IMR-90 (cell line): ENCODE measurements at regions not wholly inside any gene's neighbourhood (a gene's known extent, or its start where the extent isn't known, plus 50 kb on each side); places are given as distances from the start of the nearest gene placed in this dataset.

Source experiments
- ATAC-seq: fragments of 200-7000 bp; cut with Tn5 transposase; 2 replicates; pipeline ENCODE4 v1.9.1; 2020; ENCODE audit warnings: low read depth, mild to moderate bottlenecking, moderate library complexity
- BruUV-seq: library from RNA; stranded (reverse); fragments of 400-500 nt; replicated peaks from 2 replicates; lab custom pipeline; 2021; lab: Mats Ljungman, UMichigan
- CTCF ChIA-PET: fragments of 300-600 bp; formaldehyde crosslinking; extraction: SDS; loops from one replicate; lab custom pipeline; 2021; ENCODE audit warnings: antibody characterized with exemption; lab: Yijun Ruan, JAX
- POLR2A ChIA-PET: fragments of 300-600 bp; sonication (Branson Sonifier 250); formaldehyde crosslinking; loops from one replicate; lab custom pipeline; 2022; ENCODE audit warnings: antibody characterized with exemption; ENCODE audit not compliant: unreplicated experiment; lab: Charles Lee
- DNase-seq: peaks from one replicate; pipeline ENCODE4 v3.0.0; 2013
- H2AFZ ChIP-seq: replicated peaks from 2 replicates; pipeline ENCODE3; 2013; ENCODE audit warnings: low read length, mild to moderate bottlenecking; ENCODE audit not compliant: poor library complexity
- H2AK5ac ChIP-seq: 2 replicates; pipeline ENCODE4 v1.6.1; 2013; ENCODE audit warnings: low read depth, low read length, inconsistent platforms
- H2AK9ac ChIP-seq: replicated peaks from 2 replicates; pipeline ENCODE3; 2013; ENCODE audit warnings: mild to moderate bottlenecking, low read depth, low read length, moderate library complexity; ENCODE audit not compliant: poor library complexity
- H2BK120ac ChIP-seq: 2 replicates; pipeline ENCODE4 v1.6.1; 2013; ENCODE audit warnings: low read depth, low read length, inconsistent platforms
- H2BK15ac ChIP-seq: 3 replicates; pipeline ENCODE4 v1.6.1; 2013; ENCODE audit warnings: low read depth, low read length, inconsistent platforms
- H2BK20ac ChIP-seq: 2 replicates; pipeline ENCODE4 v1.6.1; 2013; ENCODE audit warnings: low read depth, mild to moderate bottlenecking, inconsistent platforms, low read length, moderate library complexity
- H2BK5ac ChIP-seq: 2 replicates; pipeline ENCODE4 v1.6.1; 2013; ENCODE audit warnings: mild to moderate bottlenecking, low read depth, low read length, inconsistent platforms; ENCODE audit not compliant: poor library complexity, severe bottlenecking
- H3K14ac ChIP-seq: replicated peaks from 2 replicates; pipeline ENCODE4 v1.6.1; 2013; ENCODE audit warnings: low read depth, low read length, inconsistent platforms
- H3K18ac ChIP-seq: 2 replicates; pipeline ENCODE4 v1.6.1; 2013; ENCODE audit warnings: low read depth, low read length, control low read depth
- H3K23ac ChIP-seq: 2 replicates; pipeline ENCODE4 v1.6.1; 2013; ENCODE audit warnings: low read depth, low read length, inconsistent platforms
- H3K27ac ChIP-seq: 2 replicates; pipeline ENCODE4 v1.5.1; 2013; ENCODE audit warnings: mild to moderate bottlenecking, control low read depth, low read length; ENCODE audit not compliant: insufficient read depth
- H3K27me3 ChIP-seq: 2 replicates; pipeline ENCODE4 v1.6.1; 2013; ENCODE audit warnings: low read length; ENCODE audit not compliant: control insufficient read depth, insufficient read depth
- H3K36me3 ChIP-seq: 2 replicates; pipeline ENCODE4 v1.6.1; 2013; ENCODE audit warnings: low read length, mixed read lengths; ENCODE audit not compliant: control insufficient read depth, insufficient read depth
- H3K4ac ChIP-seq: 2 replicates; pipeline ENCODE4 v1.6.1; 2013; ENCODE audit warnings: low read depth, low read length, inconsistent platforms
- H3K4me1 ChIP-seq: 2 replicates; pipeline ENCODE4 v1.6.1; 2013; ENCODE audit warnings: low read length, mixed read lengths; ENCODE audit not compliant: control insufficient read depth, insufficient read depth
- H3K4me2 ChIP-seq: 2 replicates; pipeline ENCODE4 v1.6.1; 2013; ENCODE audit warnings: low read depth, mild to moderate bottlenecking, control low read depth, low read length, moderate library complexity
- H3K4me3 ChIP-seq: 2 replicates; pipeline ENCODE4 v1.5.1; 2013; ENCODE audit warnings: low read depth, mild to moderate bottlenecking, control low read depth, low read length, moderate library complexity; ENCODE audit not compliant: insufficient read depth
- H3K56ac ChIP-seq: 2 replicates; pipeline ENCODE4 v1.6.1; 2013; ENCODE audit warnings: low read length, inconsistent platforms; ENCODE audit not compliant: insufficient read depth; ENCODE audit errors: extremely low read depth
- H3K79me1 ChIP-seq, 2 experiments: 2 replicates each; pipeline ENCODE4 v1.6.1; 2013; ENCODE audit warnings: low read length in 2 of 2, inconsistent platforms in 1 of 2, low read depth in 1 of 2
- H3K9ac ChIP-seq: 2 replicates; pipeline ENCODE4 v1.6.1; 2013; ENCODE audit warnings: low read depth, low read length, control low read depth
- H3K9me1 ChIP-seq: 2 replicates; pipeline ENCODE4 v1.6.1; 2013; ENCODE audit warnings: low read length, inconsistent platforms; ENCODE audit not compliant: insufficient read depth
- H3K9me3 ChIP-seq: 2 replicates; pipeline ENCODE4 v1.6.1; 2013; ENCODE audit warnings: low read length; ENCODE audit not compliant: control insufficient read depth, insufficient read depth
- H4K20me1 ChIP-seq: 2 replicates; pipeline ENCODE4 v1.6.1; 2013; ENCODE audit warnings: low read length, inconsistent platforms; ENCODE audit not compliant: insufficient read depth
- H4K5ac ChIP-seq: 2 replicates; pipeline ENCODE4 v1.6.1; 2013; ENCODE audit warnings: mild to moderate bottlenecking, low read depth, low read length, control low read depth
- H4K8ac ChIP-seq, 2 experiments: 2 replicates each; pipeline ENCODE4 v1.6.1; 2013; ENCODE audit warnings: low read depth in 2 of 2, low read length in 2 of 2, control low read depth in 1 of 2, inconsistent platforms in 1 of 2
- H4K91ac ChIP-seq: 2 replicates; pipeline ENCODE4 v1.6.1; 2013; ENCODE audit warnings: low read depth, low read length, inconsistent platforms; ENCODE audit not compliant: insufficient read depth
- CEBPB ChIP-seq: IDR thresholded peaks from 2 replicates; pipeline ENCODE4 v1.6.1; 2012; ENCODE audit warnings: low read depth, low read length, improper control_type of control experiment
- NFE2L2 ChIP-seq: fragments of 150-350 bp; IDR thresholded peaks from 2 replicates; pipeline ENCODE4 v1.6.1; 2016; ENCODE audit warnings: low read depth, mild to moderate bottlenecking, low read length
- WGBS, 2 experiments: methylation state at CpG; one replicate each; pipeline versions ENCODE4 v1.1.5 to v1.1.7; 2013; ENCODE audit warnings: missing lambda C conversion rate in 2 of 2; ENCODE audit not compliant: insufficient read length in 1 of 2; ENCODE audit errors: extremely low coverage in 2 of 2; 5-methylcytosine and 5-hydroxymethylcytosine counted together
- dilution Hi-C: fragments of 300-500 bp; cut with HindIII; formaldehyde crosslinking; loops from one replicate; pipeline ENCODE4 v1.14.3; 2018; ENCODE audit warnings: low sequenced_read_pairs; ENCODE audit not compliant: unreplicated experiment
- in situ Hi-C: fragments of 300-500 bp; cut with MboI; formaldehyde crosslinking; loops from 3 replicates; pipeline ENCODE4 v1.14.3; 2019; ENCODE audit warnings: low sequenced_read_pairs, inconsistent platforms, mixed read lengths
- intact Hi-C: fragments of 100-400 bp; cut with micrococcal nuclease; formaldehyde crosslinking; loops from 2 replicates; pipeline ENCODE4 v1.10.0; 2022

DNA sequence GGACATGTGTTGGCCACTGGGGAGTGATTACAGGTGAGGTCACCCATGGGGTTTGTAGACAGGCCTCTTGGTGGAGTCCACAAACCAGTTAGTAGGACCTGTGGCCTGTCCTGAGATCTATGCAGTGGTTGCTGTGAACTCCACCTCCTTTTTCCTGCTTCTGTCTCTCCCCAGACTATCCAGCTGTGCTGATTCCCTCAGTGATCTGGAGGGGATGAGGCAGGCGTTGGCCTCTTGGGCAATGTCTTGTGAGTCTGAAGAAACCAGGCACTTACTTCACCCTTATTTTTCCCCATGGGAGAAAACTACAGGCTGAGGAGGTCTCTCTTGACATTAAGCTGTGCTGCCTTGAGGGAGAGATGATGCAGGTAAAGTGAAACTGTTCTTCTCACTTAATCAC is 257.2 kb upstream of the PRICKLE1 start:
- Histone ChIP-seq H3K79me1 (no peaks in the 10 kb centered on the region), H3K9me3 (no peaks in the 10 kb centered on the region), H3K4ac (no peak overlapping the region), H3K56ac (no peak overlapping the region), H3K23ac (no peak overlapping the region), H4K8ac (no peak overlapping the region), H3K14ac (no peak overlapping the region), H4K5ac (no peak overlapping the region), H3K9ac (no peak overlapping the region), H3K4me2 (no peak overlapping the region), H2BK120ac (no peak overlapping the region), H2BK15ac (no peak overlapping the region), H3K9me1 (no peaks in the 10 kb centered on the region), H2BK5ac (no peak overlapping the region), H3K18ac (no peak overlapping the region), H2AK5ac (no peak overlapping the region), H4K20me1 (no peaks in the 10 kb centered on the region), H3K36me3 (no peaks in the 10 kb centered on the region), H2AK9ac (no peak overlapping the region), H2BK20ac (no peak overlapping the region), H3K4me1 (no peaks in the 10 kb centered on the region), H4K91ac (no peak overlapping the region), H3K27me3 (no peaks in the 10 kb centered on the region), H2AFZ (peak overlapping the region; percentile 5), H3K27ac (no peak overlapping the region), H3K4me3 (no peak overlapping the region)
- ChIA-PET CTCF (no interaction called here), POLR2A (no interaction called here)
- BruUV-seq: no TSS peak
- no CpG with 5 or more reads among the region's 1 CpG for WGBS, 2 experiments
- intact Hi-C loops (no loop called here), dilution Hi-C loops (no loop called here), in situ Hi-C loops (no loop called here)
- ATAC-seq (peak; percentile 24; the same call in 1 of the 2 replicates), DNase-seq (peak; percentile 26)
- TF ChIP-seq CEBPB: peak; percentile 57; the same call in 1 of the 2 replicates
- TF ChIP-seq NFE2L2: no peak
